ENCODE measurements at regions not wholly inside any gene's neighbourhood (a gene's known extent, or its start where the extent isn't known, plus 50 kb on each side); places are given as distances from the start of the nearest gene placed in this dataset.

GRCh38 chr22:48579928-48580309 is 1247.8 kb downstream of the BRD1 start:
- TF ChIP-seq SPI1 (IDR thresholded peaks at IDR 0.05; ENCODE audit: borderline replicate concordance, low read depth) (no peak), GABPA (IDR thresholded peaks at IDR 0.05; ENCODE audit: low read depth) (no peak), REST (IDR thresholded peaks at IDR 0.05; ENCODE audit: insufficient replicate concordance, low read depth) (no peak), POLR2AphosphoS5 (IDR thresholded peaks at IDR 0.05; ENCODE audit: low read depth) (no peak), CTCF (IDR thresholded peaks at IDR 0.05; ENCODE audit: insufficient read depth, low read length) (no peak)
- Histone ChIP-seq H3K27me3 (ENCODE audit: insufficient read depth, poor library complexity, severe bottlenecking) (peaks cover 6% of the 10 kb centered on the region), H3K4me3 (replicated peaks; ENCODE audit: insufficient read depth, low read length) (no peak overlapping the region), H3K27ac (replicated peaks) (no peak overlapping the region)
- no peak for DNase-seq (ENCODE audit: low read depth in 1 of 2, low spot score in 1 of 2)

GRCh38 chr22:48579043-48579927 is 1248.4 kb downstream of the BRD1 start:
- Histone ChIP-seq H3K4me3 (replicated peaks; ENCODE audit: insufficient read depth, low read length) (no peak overlapping the region), H3K27ac (replicated peaks) (no peak overlapping the region), H3K27me3 (ENCODE audit: insufficient read depth, poor library complexity, severe bottlenecking) (peaks cover 10% of the 10 kb centered on the region)
- TF ChIP-seq GABPA (IDR thresholded peaks at IDR 0.05; ENCODE audit: low read depth): no peak
- TF ChIP-seq REST (IDR thresholded peaks at IDR 0.05; ENCODE audit: insufficient replicate concordance, low read depth): no peak
- TF ChIP-seq POLR2AphosphoS5 (IDR thresholded peaks at IDR 0.05; ENCODE audit: low read depth): no peak
- TF ChIP-seq SPI1 (IDR thresholded peaks at IDR 0.05; ENCODE audit: borderline replicate concordance, low read depth): no peak
- no peak for TF ChIP-seq CTCF (IDR thresholded peaks at IDR 0.05; ENCODE audit: insufficient read depth, low read length)
- DNase-seq (ENCODE audit: low read depth in 1 of 2, low spot score in 1 of 2): no peak

GRCh38 chr22:48578138-48579042 is 1249.3 kb downstream of the BRD1 start:
- no peak overlapping the region for H3K27ac ChIP-seq (replicated peaks)
- no peak for DNase-seq (ENCODE audit: low read depth in 1 of 2, low spot score in 1 of 2)
- H3K4me3 ChIP-seq (replicated peaks; ENCODE audit: insufficient read depth, low read length): no peak overlapping the region
- peaks cover 11% of the 10 kb centered on the region for H3K27me3 ChIP-seq (ENCODE audit: insufficient read depth, poor library complexity, severe bottlenecking)
- no peak for TF ChIP-seq SPI1 (IDR thresholded peaks at IDR 0.05; ENCODE audit: borderline replicate concordance, low read depth)
- TF ChIP-seq GABPA (IDR thresholded peaks at IDR 0.05; ENCODE audit: low read depth): no peak
- no peak for TF ChIP-seq CTCF (IDR thresholded peaks at IDR 0.05; ENCODE audit: insufficient read depth, low read length)
- TF ChIP-seq REST (IDR thresholded peaks at IDR 0.05; ENCODE audit: insufficient replicate concordance, low read depth): no peak
- no peak for TF ChIP-seq POLR2AphosphoS5 (IDR thresholded peaks at IDR 0.05; ENCODE audit: low read depth)

Data from HL-60 (cell line).